H1 (cell line): ENCODE measurements at regions not wholly inside any gene's neighbourhood (a gene's known extent, or its start where the extent isn't known, plus 50 kb on each side); places are given as distances from the start of the nearest gene placed in this dataset.
A peak's percentile ranks its signal among the peaks of the same experiment; 100 is the strongest.

ENCODE experiments used
- CTCF ChIA-PET: fragments of 300-600 bp; sonication (Branson Sonifier 250); formaldehyde crosslinking; loops from one replicate; lab custom pipeline; 2021; ENCODE audit not compliant: partially characterized antibody; lab: Charles Lee
- POLR2A ChIA-PET: fragments of 300-600 bp; sonication (Branson Sonifier 250); formaldehyde crosslinking; loops from one replicate; lab custom pipeline; 2021; ENCODE audit warnings: inconsistent platforms; ENCODE audit not compliant: partially characterized antibody; lab: Charles Lee
- DNase-seq, 2 experiments: peaks; one replicate each; pipeline versions ENCODE4 v3.0.0 to v3.0.0-alpha.2; 2010 to 2022; ENCODE audit warnings: low spot score in 2 of 2, low read depth in 1 of 2, mixed read lengths in 1 of 2
- FAIRE-seq: peaks from 2 replicates; lab custom pipeline; 2011; peaks lifted over from hg19 to GRCh38; lab: Jason Lieb, UNC
- H2AFZ ChIP-seq: 2 replicates; pipeline ENCODE4 v1.8.1; 2012; ENCODE audit warnings: low read length, inconsistent platforms
- H2AK5ac ChIP-seq: 2 replicates; pipeline ENCODE4 v1.6.1; 2013; ENCODE audit warnings: low read depth, low read length
- H2BK120ac ChIP-seq: replicated peaks from 2 replicates; pipeline ENCODE3; 2013; ENCODE audit warnings: low read depth, low read length, inconsistent platforms
- H2BK12ac ChIP-seq: 2 replicates; pipeline ENCODE4 v1.6.1; 2013; ENCODE audit warnings: low read depth, low read length
- H2BK15ac ChIP-seq: 2 replicates; pipeline ENCODE4 v1.6.1; 2013; ENCODE audit warnings: low read length
- H2BK20ac ChIP-seq: 2 replicates; pipeline ENCODE4 v1.6.1; 2013; ENCODE audit warnings: low read length
- H2BK5ac ChIP-seq: 2 replicates; pipeline ENCODE4 v1.6.1; 2013; ENCODE audit warnings: low read depth, low read length
- H3K14ac ChIP-seq: 2 replicates; pipeline ENCODE4 v1.6.1; 2013; ENCODE audit warnings: inconsistent platforms; ENCODE audit not compliant: insufficient read length
- H3K18ac ChIP-seq: 2 replicates; pipeline ENCODE4 v1.6.1; 2013; ENCODE audit warnings: low read length; ENCODE audit errors: extremely low read depth
- H3K23ac ChIP-seq: 2 replicates; pipeline ENCODE4 v1.6.1; 2013; ENCODE audit warnings: inconsistent platforms; ENCODE audit not compliant: insufficient read length
- H3K23me2 ChIP-seq: 2 replicates; pipeline ENCODE4 v1.6.1; 2013; ENCODE audit warnings: low read depth, low read length
- H3K27ac ChIP-seq: 2 replicates; pipeline ENCODE4 v1.6.1; 2011; ENCODE audit warnings: low read depth, low read length, inconsistent platforms
- H3K27me3 ChIP-seq, 4 experiments: replicated peaks in 1 of 4; 1 replicate in 1 of 4; 2 replicates in 3 of 4; pipeline versions ENCODE4 v1.6.1 to v1.8.1; 2011 to 2013; ENCODE audit warnings: low read length in 3 of 4, mild to moderate bottlenecking in 3 of 4, inconsistent platforms in 2 of 4, mixed read lengths in 2 of 4, moderate library complexity in 1 of 4; ENCODE audit not compliant: control insufficient read depth in 3 of 4, insufficient read depth in 3 of 4; ENCODE audit errors: extremely low read depth in 1 of 4
- H3K36me3 ChIP-seq, 4 experiments: 2 replicates each; pipeline versions ENCODE4 v1.6.1 to v1.8.1; 2011 to 2013; ENCODE audit warnings: mild to moderate bottlenecking in 4 of 4, low read length in 3 of 4, moderate library complexity in 2 of 4, control low read depth in 1 of 4, inconsistent platforms in 1 of 4; ENCODE audit not compliant: insufficient read depth in 4 of 4, control insufficient read depth in 2 of 4
- H3K4ac ChIP-seq: replicated peaks from 2 replicates; pipeline ENCODE3; 2013; ENCODE audit warnings: low read length, low read depth, mixed read lengths, inconsistent platforms; ENCODE audit not compliant: insufficient read length
- H3K4me1 ChIP-seq, 4 experiments: replicated peaks in 1 of 4; 1 replicate in 1 of 4; 2 replicates in 3 of 4; pipeline versions ENCODE4 v1.6.1 to v1.8.1; 2011 to 2013; ENCODE audit warnings: low read length in 3 of 4, inconsistent platforms in 2 of 4, mixed read lengths in 1 of 4; ENCODE audit not compliant: insufficient read depth in 4 of 4, control insufficient read depth in 3 of 4
- H3K4me2 ChIP-seq, 2 experiments: 2 replicates each; pipeline versions ENCODE4 v1.6.1 to v1.8.1; 2011 to 2013; ENCODE audit warnings: low read depth in 2 of 2, low read length in 2 of 2, control low read depth in 1 of 2, inconsistent platforms in 1 of 2, mild to moderate bottlenecking in 1 of 2; ENCODE audit not compliant: insufficient read depth in 1 of 2
- H3K4me3 ChIP-seq, 4 experiments: fragments of 200-600, 300-600 bp in 1 of 4; sonication (generic), shearing (Covaris generic), sonication (Bioruptor Twin) in 1 of 4; 2 replicates each; pipeline versions ENCODE4 v1.5.1 to v1.8.1; 2011 to 2016; ENCODE audit warnings: low read length in 4 of 4, low read depth in 3 of 4, control low read depth in 2 of 4, inconsistent platforms in 2 of 4, mild to moderate bottlenecking in 2 of 4, mixed read lengths in 1 of 4, moderate library complexity in 1 of 4; ENCODE audit not compliant: insufficient read depth in 2 of 4; ENCODE audit errors: extremely low read depth in 1 of 4
- H3K56ac ChIP-seq: replicated peaks from 2 replicates; pipeline ENCODE3; 2013; ENCODE audit warnings: low read depth, mild to moderate bottlenecking, mixed read lengths, low read length, inconsistent platforms; ENCODE audit not compliant: insufficient read length
- H3K79me1 ChIP-seq: 2 replicates; pipeline ENCODE4 v1.6.1; 2013; ENCODE audit warnings: low read depth, low read length, control low read depth
- H3K79me2 ChIP-seq, 2 experiments: 2 replicates each; pipeline versions ENCODE4 v1.6.1 to v1.8.1; 2012 to 2013; ENCODE audit warnings: low read length in 2 of 2, mild to moderate bottlenecking in 2 of 2, inconsistent platforms in 1 of 2; ENCODE audit not compliant: insufficient read depth in 2 of 2, control insufficient read depth in 1 of 2
- H3K9ac ChIP-seq, 4 experiments: replicated peaks in 1 of 4; 1 replicate in 1 of 4; 2 replicates in 3 of 4; pipeline versions ENCODE4 v1.6.1 to v1.8.1; 2011 to 2013; ENCODE audit warnings: low read depth in 3 of 4, low read length in 3 of 4, control low read depth in 2 of 4, mild to moderate bottlenecking in 2 of 4, moderate library complexity in 2 of 4, inconsistent platforms in 1 of 4; ENCODE audit errors: extremely low read depth in 1 of 4
- H3K9me3 ChIP-seq, 2 experiments: 2 replicates each; pipeline versions ENCODE4 v1.6.1 to v1.8.1; 2012 to 2013; ENCODE audit warnings: mild to moderate bottlenecking in 2 of 2, moderate library complexity in 2 of 2, control low read depth in 1 of 2, inconsistent platforms in 1 of 2, low read depth in 1 of 2, low read length in 1 of 2, mixed read lengths in 1 of 2; ENCODE audit not compliant: insufficient read depth in 2 of 2
- H4K20me1 ChIP-seq, 2 experiments: replicated peaks in 1 of 2; 2 replicates each; pipeline versions ENCODE3 to v1.8.1; 2011 to 2013; ENCODE audit warnings: inconsistent platforms in 2 of 2, low read length in 2 of 2, mild to moderate bottlenecking in 1 of 2; ENCODE audit not compliant: insufficient read depth in 2 of 2, control insufficient read depth in 1 of 2
- H4K5ac ChIP-seq: 2 replicates; pipeline ENCODE4 v1.6.1; 2013; ENCODE audit warnings: low read length, low read depth, mixed read lengths, inconsistent platforms; ENCODE audit not compliant: insufficient read length
- H4K8ac ChIP-seq: 2 replicates; pipeline ENCODE4 v1.8.0; 2013; ENCODE audit warnings: mild to moderate bottlenecking, moderate library complexity, low read length, inconsistent platforms; ENCODE audit not compliant: insufficient read depth; ENCODE audit errors: extremely low read depth
- H4K91ac ChIP-seq: replicated peaks from 2 replicates; pipeline ENCODE3; 2013; ENCODE audit warnings: low read length, mixed read lengths, inconsistent platforms; ENCODE audit not compliant: insufficient read length
- BRCA1 ChIP-seq: IDR thresholded peaks from 2 replicates; pipeline ENCODE4 v1.6.1; 2012; ENCODE audit warnings: low read depth, low read length, improper control_type of control experiment
- CHD1 ChIP-seq: IDR thresholded peaks from 2 replicates; pipeline ENCODE4 v1.6.1; 2012; ENCODE audit warnings: low read depth, low read length, improper control_type of control experiment
- CREB1 ChIP-seq: IDR thresholded peaks from 2 replicates; pipeline ENCODE4 v1.6.1; 2012; ENCODE audit warnings: inconsistent platforms
- FOSL1 ChIP-seq: IDR thresholded peaks from 2 replicates; pipeline ENCODE4 v1.6.1; 2011; ENCODE audit warnings: mild to moderate bottlenecking, low read depth, low read length, moderate library complexity; ENCODE audit not compliant: insufficient read depth
- GTF2F1 ChIP-seq: IDR thresholded peaks from 2 replicates; pipeline ENCODE4 v1.6.1; 2012; ENCODE audit warnings: low read depth, low read length, improper control_type of control experiment, borderline replicate concordance
- HDAC6 ChIP-seq: IDR thresholded peaks from one replicate; pipeline ENCODE4 v1.7.1; 2012; ENCODE audit warnings: low read depth, mild to moderate bottlenecking, inconsistent platforms, low read length, moderate library complexity
- NRF1 ChIP-seq: IDR thresholded peaks from 2 replicates; pipeline ENCODE4 v1.6.1; 2011; ENCODE audit warnings: mild to moderate bottlenecking, low read depth, low read length, improper control_type of control experiment
- RAD21 ChIP-seq, 2 experiments: IDR thresholded peaks in 1 of 2; conservative IDR thresholded peaks in 1 of 2; 2 replicates each; pipeline ENCODE4 v1.6.1; 2011; ENCODE audit warnings: low read depth in 2 of 2, low read length in 2 of 2, improper control_type of control experiment in 1 of 2, inconsistent platforms in 1 of 2, mild to moderate bottlenecking in 1 of 2, moderate library complexity in 1 of 2
- RXRA ChIP-seq: IDR thresholded peaks from 2 replicates; pipeline ENCODE4 v1.6.1; 2011; ENCODE audit warnings: low read depth, mild to moderate bottlenecking, low read length, moderate library complexity; ENCODE audit not compliant: insufficient read depth
- ZNF274 ChIP-seq: IDR thresholded peaks from 2 replicates; pipeline ENCODE4 v1.7.0; 2012; ENCODE audit warnings: low read length, borderline replicate concordance; ENCODE audit errors: extremely low read depth
- WGBS, 2 experiments: shearing (Covaris generic) in 1 of 2; methylation state at CpG; one replicate each; pipeline versions ENCODE4 v1.1.6 to v1.1.7; 2013 to 2015; ENCODE audit warnings: low lambda C conversion rate in 2 of 2, mixed read lengths in 2 of 2, inconsistent platforms in 1 of 2, low coverage in 1 of 2, missing lambda C conversion rate in 1 of 2; ENCODE audit not compliant: insufficient replicate concordance in 2 of 2, insufficient coverage in 1 of 2, insufficient read length in 1 of 2; ENCODE audit errors: extremely low coverage in 1 of 2, missing lambda C conversion rate in 1 of 2; 5-methylcytosine and 5-hydroxymethylcytosine counted together
- TF ChIP-seq, protein P1 (sequence below), 3 experiments: IDR thresholded peaks; 1 replicate in 2 of 3; 2 replicates in 1 of 3; pipeline versions ENCODE4 v1.5.1 to v1.6.1; 2011; ENCODE audit warnings: low read length in 3 of 3, mild to moderate bottlenecking in 3 of 3, inconsistent platforms in 2 of 3, low read depth in 1 of 3, moderate library complexity in 1 of 3; ENCODE audit not compliant: insufficient read depth in 1 of 3; ENCODE audit errors: control extremely low read depth in 1 of 3
- TF ChIP-seq, protein P2 (sequence below): IDR thresholded peaks from 2 replicates; pipeline ENCODE4 v1.6.1; 2012; ENCODE audit warnings: inconsistent platforms

DNA sequence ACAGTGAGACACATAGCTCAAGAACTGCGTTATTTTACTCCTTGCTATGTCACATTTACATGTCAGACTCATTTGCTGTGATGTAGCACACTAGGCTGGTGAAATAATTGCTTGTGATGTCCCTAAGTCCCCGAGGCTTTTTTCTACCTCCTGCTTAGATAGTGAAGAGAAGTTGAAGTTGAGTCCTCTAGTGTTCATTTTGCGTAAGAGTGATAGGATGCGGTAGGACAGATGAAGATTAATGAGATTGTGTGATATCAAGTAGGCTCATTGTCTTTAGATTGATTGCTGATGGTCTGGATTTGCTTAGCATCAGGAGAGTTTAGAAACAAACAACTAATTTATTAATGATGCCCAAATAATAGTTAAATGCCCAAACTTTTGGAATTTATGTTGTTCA is 173.6 kb upstream of the NUDT6 start:
- peak; percentile 94 for FAIRE-seq
- H3K14ac ChIP-seq, result no peak overlapping the region
- TF ChIP-seq GTF2F1 (no peak), NRF1 (no peak), RAD21 (IDR thresholded peaks at IDR 0.05 in 1 of 2, conservative IDR thresholded peaks at IDR 0.05 in 1 of 2; ENCODE audit: low read depth in 2 of 2, low read length in 2 of 2) (peak; percentile 57 to 62), CHD1 (no peak), HDAC6 (no peak), CREB1 (no peak), RXRA (no peak), FOSL1 (no peak), ZNF274 (no peak), BRCA1 (no peak)
- TF ChIP-seq, protein P1, sequence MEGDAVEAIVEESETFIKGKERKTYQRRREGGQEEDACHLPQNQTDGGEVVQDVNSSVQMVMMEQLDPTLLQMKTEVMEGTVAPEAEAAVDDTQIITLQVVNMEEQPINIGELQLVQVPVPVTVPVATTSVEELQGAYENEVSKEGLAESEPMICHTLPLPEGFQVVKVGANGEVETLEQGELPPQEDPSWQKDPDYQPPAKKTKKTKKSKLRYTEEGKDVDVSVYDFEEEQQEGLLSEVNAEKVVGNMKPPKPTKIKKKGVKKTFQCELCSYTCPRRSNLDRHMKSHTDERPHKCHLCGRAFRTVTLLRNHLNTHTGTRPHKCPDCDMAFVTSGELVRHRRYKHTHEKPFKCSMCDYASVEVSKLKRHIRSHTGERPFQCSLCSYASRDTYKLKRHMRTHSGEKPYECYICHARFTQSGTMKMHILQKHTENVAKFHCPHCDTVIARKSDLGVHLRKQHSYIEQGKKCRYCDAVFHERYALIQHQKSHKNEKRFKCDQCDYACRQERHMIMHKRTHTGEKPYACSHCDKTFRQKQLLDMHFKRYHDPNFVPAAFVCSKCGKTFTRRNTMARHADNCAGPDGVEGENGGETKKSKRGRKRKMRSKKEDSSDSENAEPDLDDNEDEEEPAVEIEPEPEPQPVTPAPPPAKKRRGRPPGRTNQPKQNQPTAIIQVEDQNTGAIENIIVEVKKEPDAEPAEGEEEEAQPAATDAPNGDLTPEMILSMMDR (IDR thresholded peaks at IDR 0.05; ENCODE audit: control extremely low read depth in 1 of 3, insufficient read depth in 1 of 3, low read depth in 1 of 3, low read length in 3 of 3), result peak in 2 of 3 experiments; percentile 33 to 84; a peak in 2 of 4 replicates
- TF ChIP-seq, protein P2, sequence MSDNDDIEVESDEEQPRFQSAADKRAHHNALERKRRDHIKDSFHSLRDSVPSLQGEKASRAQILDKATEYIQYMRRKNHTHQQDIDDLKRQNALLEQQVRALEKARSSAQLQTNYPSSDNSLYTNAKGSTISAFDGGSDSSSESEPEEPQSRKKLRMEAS, result no peak

More for the DNA sequence above, 173.6 kb upstream of the NUDT6 start:
- Histone ChIP-seq H3K4me1 (no peaks in the 10 kb centered on the region), H3K79me2 (no peaks in the 10 kb centered on the region), H2AFZ (no peak overlapping the region), H3K79me1 (no peaks in the 10 kb centered on the region), H3K9me3 (no peaks in the 10 kb centered on the region), H2BK15ac (no peak overlapping the region), H3K27me3 (no peaks in the 10 kb centered on the region), H3K9ac (no peak overlapping the region), H3K18ac (no peak overlapping the region), H3K56ac (no peak overlapping the region), H3K36me3 (peaks cover 0 to 13% (median under 1%) of the 10 kb centered on the region in 4 experiments; a peak in 3 of 8 replicates), H2BK20ac (no peak overlapping the region), H4K91ac (no peak overlapping the region), H2BK5ac (no peak overlapping the region), H3K4me2 (no peak overlapping the region), H2AK5ac (no peak overlapping the region), H4K5ac (no peak overlapping the region), H3K23ac (no peak overlapping the region), H2BK12ac (no peak overlapping the region), H3K23me2 (no peaks in the 10 kb centered on the region), H4K8ac (no peak overlapping the region), H3K27ac (no peak overlapping the region), H3K4me3 (no peak overlapping the region), H4K20me1 (no peaks in the 10 kb centered on the region), H2BK120ac (no peak overlapping the region), H3K4ac (no peak overlapping the region)
- no peak for DNase-seq
- ChIA-PET CTCF (interaction anchor here (0.6 to 2.7 kb wide), 11 partner anchors 10 to 1107 kb away, joined by 3 to 13 read pairs (median 3); no protein-coding TSS in a partner anchor), POLR2A (no interaction called here)
- 55% methylated on average over 4 of the region's 4 CpGs; no CpG with 5 or more reads in 1 of the 2 experiments for WGBS, 2 experiments
